CD4-positive, alpha-beta T cell (primary cell): ENCODE measurements at regions not wholly inside any gene's neighbourhood (a gene's known extent, or its start where the extent isn't known, plus 50 kb on each side); places are given as distances from the start of the nearest gene placed in this dataset.

Source experiments
- ATAC-seq: fragments of 200-7000 bp; cut with Tn5 transposase; one replicate; pipeline ENCODE4 v1.10.0; 2022; ENCODE audit warnings: mild to moderate bottlenecking; ENCODE audit not compliant: poor library complexity
- CTCF ChIA-PET: fragments of 350-600 bp; sonication (Branson Sonifier 250); formaldehyde crosslinking; loops from one replicate; lab custom pipeline; 2021; ENCODE audit warnings: antibody characterized with exemption, inconsistent platforms; lab: Charles Lee
- POLR2A ChIA-PET: fragments of 350-600 bp; sonication (Branson Sonifier 250); formaldehyde crosslinking; loops from one replicate; lab custom pipeline; 2021; ENCODE audit warnings: antibody characterized with exemption, inconsistent platforms; lab: Charles Lee
- DNase-seq, 14 experiments: peaks; one replicate each; pipeline ENCODE4 v3.0.0-alpha.2; 2013 to 2020; ENCODE audit warnings: mixed read lengths in 2 of 14
- H3K27ac ChIP-seq, 2 donors: one replicate each; pipeline versions ENCODE4 v1.5.1 to v1.7.0; 2013; ENCODE audit warnings: low read length in 2 of 2, low read depth in 1 of 2, mild to moderate bottlenecking in 1 of 2
- H3K27me3 ChIP-seq, 2 experiments: 1 replicate in 1 of 2; 2 replicates in 1 of 2; pipeline versions ENCODE4 v1.6.1 to v1.7.0; 2013; ENCODE audit warnings: low read length in 2 of 2, control low read depth in 1 of 2, mild to moderate bottlenecking in 1 of 2, moderate library complexity in 1 of 2; ENCODE audit not compliant: insufficient read depth in 2 of 2, control insufficient read depth in 1 of 2
- H3K36me3 ChIP-seq: one replicate; pipeline ENCODE4 v1.6.1; 2013; ENCODE audit warnings: low read length, control low read depth; ENCODE audit not compliant: insufficient read depth
- H3K4me1 ChIP-seq: one replicate; pipeline ENCODE4 v1.6.1; 2013; ENCODE audit warnings: low read length, control low read depth; ENCODE audit not compliant: insufficient read depth
- H3K4me3 ChIP-seq: one replicate; pipeline ENCODE4 v1.5.1; 2013; ENCODE audit warnings: mild to moderate bottlenecking, low read length, moderate library complexity
- H3K9me3 ChIP-seq, 2 experiments: 1 replicate in 1 of 2; 2 replicates in 1 of 2; pipeline versions ENCODE4 v1.6.1 to v1.7.0; 2013; ENCODE audit warnings: low read length in 2 of 2, mild to moderate bottlenecking in 2 of 2, control low read depth in 1 of 2, moderate library complexity in 1 of 2; ENCODE audit not compliant: control insufficient read depth in 1 of 2, insufficient read depth in 1 of 2
- H3K27ac Mint-ChIP-seq: one replicate; pipeline ENCODE4 v1.8.0; 2020; ENCODE audit warnings: mixed read lengths
- H3K27me3 Mint-ChIP-seq: one replicate; pipeline ENCODE4 v1.8.0; 2021; ENCODE audit warnings: mixed read lengths
- H3K36me3 Mint-ChIP-seq: one replicate; pipeline ENCODE4 v1.8.0; 2021; ENCODE audit warnings: low read depth, mixed read lengths
- H3K4me1 Mint-ChIP-seq: one replicate; pipeline ENCODE4 v1.8.0; 2021; ENCODE audit warnings: low read depth, mixed read lengths
- H3K4me3 Mint-ChIP-seq: one replicate; pipeline ENCODE4 v1.8.0; 2020; ENCODE audit warnings: mild to moderate bottlenecking, mixed read lengths
- H3K9me3 Mint-ChIP-seq: one replicate; pipeline ENCODE4 v1.8.0; 2020; ENCODE audit warnings: mixed read lengths
- intact Hi-C, 2 experiments: fragments of 100-400 bp; cut with DNase I in 1 of 2; cut with micrococcal nuclease in 1 of 2; formaldehyde crosslinking; loops; one replicate each; pipeline versions ENCODE4 v1.15.1 to v1.9.0; 2023 to 2025; cut with DNase I, micrococcal nuclease
- TF ChIP-seq, protein P1 (sequence below): fragments of 200-600 bp; IDR thresholded peaks from one replicate; pipeline ENCODE4 v1.8.0; 2022; ENCODE audit warnings: antibody characterized with exemption, mild to moderate bottlenecking

DNA sequence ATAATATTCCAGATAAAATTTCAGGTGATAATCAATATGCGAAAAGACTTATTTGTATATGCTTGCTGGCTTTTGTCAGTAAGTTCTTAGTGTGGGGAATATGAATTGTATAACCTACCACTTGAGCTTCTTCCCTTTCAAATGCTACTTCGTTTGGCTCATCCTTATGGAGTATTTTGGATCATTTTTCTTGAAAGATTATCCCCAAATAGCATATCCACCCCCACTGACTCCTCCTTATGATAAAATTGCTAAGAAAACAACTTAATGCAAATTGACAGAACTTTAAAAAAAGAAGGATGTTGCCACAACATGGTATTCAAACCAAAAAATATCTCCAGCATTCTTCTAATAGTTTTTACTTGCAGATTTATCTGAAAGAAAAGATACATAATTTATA is 393.3 kb downstream of the PPP3CA start:
- H3K36me3 Mint-ChIP-seq = no peaks in the 10 kb centered on the region
- ATAC-seq = no peak

DNA sequence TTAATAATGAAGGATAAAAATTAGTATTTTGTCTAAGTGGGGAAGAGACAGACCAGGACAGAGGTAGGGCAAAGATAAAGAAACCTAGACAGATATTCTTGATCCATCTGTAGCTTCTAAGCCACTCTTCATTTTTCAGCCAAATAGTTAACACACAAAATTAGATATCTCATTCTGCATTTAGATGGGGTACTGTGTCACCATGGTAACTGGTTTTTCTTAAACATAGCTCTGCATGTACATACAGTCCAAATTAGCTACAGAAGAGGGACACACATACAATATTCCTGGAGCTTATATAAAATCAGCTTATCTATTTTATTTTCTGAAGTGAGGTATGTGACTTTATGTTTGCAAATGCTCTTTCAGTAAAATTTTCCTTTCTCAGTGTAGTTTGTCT is 393.7 kb downstream of the PPP3CA start:
- no peak overlapping the region for H3K27ac ChIP-seq
- no peak for DNase-seq
- Mint-ChIP-seq H3K9me3 (no peaks in the 10 kb centered on the region), H3K27ac (no peak overlapping the region), H3K4me1 (no peaks in the 10 kb centered on the region), H3K27me3 (peaks cover 6% of the 10 kb centered on the region), H3K36me3 (no peaks in the 10 kb centered on the region), H3K4me3 (no peak overlapping the region)
- no peaks in the 10 kb centered on the region for H3K36me3 ChIP-seq
- ChIA-PET CTCF (no interaction called here), POLR2A (interaction anchor here (0.9 kb wide), 1 partner anchor 66 kb away, joined by 4 read pairs; no protein-coding TSS in a partner anchor)
- H3K4me3 ChIP-seq = no peak overlapping the region
- intact Hi-C loops = no loop called here
- TF ChIP-seq, protein P1, sequence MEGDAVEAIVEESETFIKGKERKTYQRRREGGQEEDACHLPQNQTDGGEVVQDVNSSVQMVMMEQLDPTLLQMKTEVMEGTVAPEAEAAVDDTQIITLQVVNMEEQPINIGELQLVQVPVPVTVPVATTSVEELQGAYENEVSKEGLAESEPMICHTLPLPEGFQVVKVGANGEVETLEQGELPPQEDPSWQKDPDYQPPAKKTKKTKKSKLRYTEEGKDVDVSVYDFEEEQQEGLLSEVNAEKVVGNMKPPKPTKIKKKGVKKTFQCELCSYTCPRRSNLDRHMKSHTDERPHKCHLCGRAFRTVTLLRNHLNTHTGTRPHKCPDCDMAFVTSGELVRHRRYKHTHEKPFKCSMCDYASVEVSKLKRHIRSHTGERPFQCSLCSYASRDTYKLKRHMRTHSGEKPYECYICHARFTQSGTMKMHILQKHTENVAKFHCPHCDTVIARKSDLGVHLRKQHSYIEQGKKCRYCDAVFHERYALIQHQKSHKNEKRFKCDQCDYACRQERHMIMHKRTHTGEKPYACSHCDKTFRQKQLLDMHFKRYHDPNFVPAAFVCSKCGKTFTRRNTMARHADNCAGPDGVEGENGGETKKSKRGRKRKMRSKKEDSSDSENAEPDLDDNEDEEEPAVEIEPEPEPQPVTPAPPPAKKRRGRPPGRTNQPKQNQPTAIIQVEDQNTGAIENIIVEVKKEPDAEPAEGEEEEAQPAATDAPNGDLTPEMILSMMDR = no peak
- H3K27me3 ChIP-seq = no peaks in the 10 kb centered on the region
- ATAC-seq = no peak
- no peaks in the 10 kb centered on the region for H3K4me1 ChIP-seq
- no peaks in the 10 kb centered on the region for H3K9me3 ChIP-seq

More for the DNA sequence above, 393.3 kb downstream of the PPP3CA start:
- Histone ChIP-seq H3K9me3 (no peaks in the 10 kb centered on the region), H3K4me3 (no peak overlapping the region), H3K4me1 (no peaks in the 10 kb centered on the region), H3K36me3 (no peaks in the 10 kb centered on the region), H3K27ac (no peak overlapping the region), H3K27me3 (no peaks in the 10 kb centered on the region)
- Mint-ChIP-seq H3K4me3 (no peak overlapping the region), H3K27ac (no peak overlapping the region), H3K27me3 (peaks cover 6% of the 10 kb centered on the region), H3K9me3 (no peaks in the 10 kb centered on the region), H3K4me1 (no peaks in the 10 kb centered on the region)
- TF ChIP-seq, protein P1 = no peak
- POLR2A ChIA-PET = no interaction called here
- intact Hi-C loops = no loop called here
- DNase-seq = no peak
- CTCF ChIA-PET = no interaction called here

DNA sequence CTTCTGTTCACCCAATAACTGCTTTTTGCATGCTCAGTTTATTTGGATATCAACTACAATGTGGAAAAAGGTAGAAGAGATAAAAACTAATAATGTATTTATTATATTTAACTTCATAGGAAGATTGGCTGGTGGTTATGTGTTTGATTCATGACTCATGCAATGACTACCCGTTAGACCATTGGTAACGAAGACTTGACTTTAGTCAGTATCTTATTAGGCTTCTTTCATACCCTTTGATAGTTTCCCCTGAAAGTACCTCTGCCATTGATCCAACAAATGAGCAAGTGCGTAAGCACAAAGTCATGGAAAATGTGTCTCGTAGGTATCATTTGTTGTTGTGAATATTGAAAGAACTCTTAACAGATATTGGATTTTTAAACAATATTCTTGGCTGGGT is 394.7 kb downstream of the PPP3CA start:
- no peak for ATAC-seq
- H3K27ac ChIP-seq = no peak overlapping the region
- ChIA-PET CTCF (no interaction called here), POLR2A (no interaction called here)
- no peaks in the 10 kb centered on the region for H3K4me1 ChIP-seq
- TF ChIP-seq, protein P1 = no peak
- intact Hi-C loops = no loop called here
- no peak overlapping the region for H3K4me3 ChIP-seq
- H3K4me1 Mint-ChIP-seq = no peaks in the 10 kb centered on the region
- H3K36me3 Mint-ChIP-seq = no peaks in the 10 kb centered on the region
- H3K27me3 Mint-ChIP-seq = peaks cover 6% of the 10 kb centered on the region
- no peaks in the 10 kb centered on the region for H3K36me3 ChIP-seq
- H3K27me3 ChIP-seq = no peaks in the 10 kb centered on the region
- H3K27ac Mint-ChIP-seq = no peak overlapping the region
- no peaks in the 10 kb centered on the region for H3K9me3 Mint-ChIP-seq
- DNase-seq = no peak
- H3K4me3 Mint-ChIP-seq = no peak overlapping the region
- H3K9me3 ChIP-seq = no peaks in the 10 kb centered on the region
